HG02981 (cell line): ENCODE measurements at regions not wholly inside any gene's neighbourhood (a gene's known extent, or its start where the extent isn't known, plus 50 kb on each side); places are given as distances from the start of the nearest gene placed in this dataset.
A peak's percentile ranks its signal among the peaks of the same experiment; 100 is the strongest.
"Not testable (repeated sequence)": the region's sequence is repeated elsewhere in the genome, so short reads cannot be mapped to it uniquely, and the experiment has no call there.

ENCODE experiments used
- ATAC-seq: cut with Tn5 transposase; IDR thresholded peaks from one replicate; pipeline ENCODE4 v1.9.1; 2021; ENCODE audit warnings: mild to moderate bottlenecking, moderate library complexity; ENCODE audit not compliant: unreplicated experiment

GRCh38 chr7:119665796-119666195, 607.2 kb upstream of the KCND2 start:
- ATAC-seq, result no peak

DNA sequence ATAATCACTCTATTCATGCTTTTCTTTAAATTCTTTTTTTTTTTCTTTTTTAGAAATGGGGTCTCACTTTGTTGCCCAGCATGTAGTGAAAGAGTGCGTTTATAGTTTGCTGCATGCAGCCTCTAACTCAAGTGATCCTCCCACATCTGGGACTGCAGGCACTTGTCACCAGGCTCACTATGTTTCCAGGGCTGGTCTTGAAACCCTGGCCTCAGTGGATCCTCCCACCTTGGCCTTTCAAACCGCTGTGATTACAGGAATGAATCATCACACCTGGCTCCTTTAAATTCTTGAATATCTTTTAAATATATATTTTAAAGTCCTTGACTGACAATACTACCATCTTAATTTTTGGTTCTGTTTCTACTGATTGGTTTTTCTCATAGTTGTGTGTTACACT, 591.6 kb upstream of the KCND2 start:
- ATAC-seq, result no peak

DNA sequence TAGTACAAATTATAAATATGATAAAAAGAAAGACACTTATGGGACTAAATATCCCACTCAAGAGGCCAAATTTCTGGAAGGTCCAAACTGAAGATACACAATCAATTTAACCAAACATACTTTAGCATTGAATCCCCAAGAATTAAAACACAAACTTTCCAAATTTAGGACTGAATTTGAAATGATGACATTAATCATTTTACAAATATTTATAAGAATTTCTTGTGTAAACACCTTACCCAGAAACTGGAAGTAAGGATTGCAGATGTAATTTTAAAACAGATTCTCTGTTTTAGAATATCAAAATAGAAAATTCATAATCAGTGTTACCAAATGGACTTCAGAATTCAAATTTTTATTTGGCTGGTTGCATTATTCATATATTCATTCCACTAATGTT, 588.2 kb upstream of the KCND2 start:
- ATAC-seq, result no peak

DNA sequence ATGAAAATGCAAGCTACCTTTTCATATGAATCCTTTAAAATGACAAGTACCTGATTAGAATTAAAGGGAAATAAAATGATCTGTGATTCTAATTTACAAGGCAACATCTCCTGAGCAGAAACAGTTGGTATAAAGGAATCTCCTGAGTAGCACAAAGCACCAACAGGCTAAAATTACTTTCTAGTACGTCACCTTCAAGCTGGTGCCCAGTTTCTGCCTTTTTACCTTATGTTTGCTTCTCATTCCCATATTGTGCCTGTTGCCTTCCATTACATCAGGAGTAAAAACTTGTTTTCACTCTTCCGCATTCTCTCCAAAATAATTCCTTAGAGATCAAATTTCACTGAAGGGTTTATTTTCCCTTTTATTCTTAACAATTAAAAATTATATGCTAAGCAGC, 587.1 kb upstream of the KCND2 start:
- no peak for ATAC-seq

GRCh38 chr7:119688831-119689230, 584.1 kb upstream of the KCND2 start:
- no peak for ATAC-seq

DNA sequence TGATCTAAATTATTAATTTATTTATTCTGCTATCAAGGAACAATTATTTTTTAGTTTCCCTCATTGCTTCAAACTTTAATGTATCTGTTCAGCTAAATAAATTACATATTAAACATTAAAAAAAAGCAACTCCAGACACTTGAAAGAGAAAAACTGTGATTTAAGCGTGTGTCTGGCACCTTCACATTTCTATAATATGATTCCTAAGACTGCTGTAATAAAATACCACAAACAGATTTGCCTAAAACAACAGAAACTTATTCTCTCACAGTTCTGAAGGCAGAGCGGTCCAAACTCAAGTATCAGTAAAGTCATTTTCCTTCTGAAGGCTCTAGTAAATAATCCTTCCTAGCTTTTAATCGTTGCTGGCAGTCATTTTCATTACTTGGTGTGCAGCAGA, 580.4 kb upstream of the KCND2 start:
- ATAC-seq, result no peak

DNA sequence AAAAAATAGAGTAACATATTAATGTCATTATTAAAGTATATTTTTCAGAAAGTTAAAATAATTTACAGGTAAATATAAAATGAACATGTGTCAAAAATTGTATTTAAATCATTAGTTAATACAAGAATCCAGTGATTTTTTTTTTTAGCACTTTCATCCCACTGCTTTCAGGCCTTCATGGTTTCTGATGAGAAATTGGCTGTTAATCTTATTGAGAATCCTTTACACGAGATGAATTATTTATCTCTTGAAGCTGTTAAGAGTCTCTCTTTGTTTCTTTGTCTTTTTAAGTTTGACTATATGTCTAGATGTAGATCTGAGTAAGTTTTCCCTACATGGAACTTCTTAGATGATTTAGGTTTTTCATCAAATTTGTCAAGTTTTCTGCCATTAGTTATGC, 578.5 kb upstream of the KCND2 start:
- no peak for ATAC-seq

DNA sequence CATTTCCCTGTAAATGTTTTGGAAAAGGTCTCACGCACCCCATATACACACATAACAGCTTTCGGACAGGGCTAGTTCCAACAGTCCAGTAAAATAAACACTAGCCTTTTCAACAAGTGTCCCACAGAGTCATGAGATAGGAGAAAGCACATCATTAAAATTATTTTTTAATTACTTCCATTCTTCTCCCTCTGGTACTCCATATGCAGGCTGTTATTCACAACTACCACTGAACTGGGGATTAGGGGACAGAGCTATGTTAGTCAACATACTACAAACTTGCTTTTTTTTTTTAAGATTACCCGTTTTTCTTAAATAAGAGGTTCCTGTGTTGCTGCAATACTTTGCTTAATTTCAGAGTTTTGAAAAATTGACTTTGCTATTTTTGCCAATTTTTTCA, 576.6 kb upstream of the KCND2 start:
- no peak for ATAC-seq

DNA sequence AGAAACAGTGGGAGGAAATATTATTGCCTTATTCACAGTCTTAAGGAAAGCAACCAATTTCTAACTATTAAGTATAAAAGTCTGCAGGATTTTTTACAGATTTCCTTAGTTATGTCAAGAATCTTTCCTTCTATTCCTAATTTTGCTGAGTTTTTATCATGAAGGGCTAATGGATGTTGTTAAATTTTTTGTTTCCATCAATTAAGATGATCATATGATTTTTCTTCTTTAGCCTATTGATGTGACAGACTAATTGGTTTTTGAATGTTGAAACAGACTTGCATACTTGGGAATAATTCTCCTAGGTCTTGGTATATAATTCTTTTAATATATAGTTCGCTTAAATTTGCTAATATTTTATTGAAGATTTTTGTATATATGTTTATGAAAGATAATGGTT, 569.1 kb upstream of the KCND2 start:
- no peak for ATAC-seq

DNA sequence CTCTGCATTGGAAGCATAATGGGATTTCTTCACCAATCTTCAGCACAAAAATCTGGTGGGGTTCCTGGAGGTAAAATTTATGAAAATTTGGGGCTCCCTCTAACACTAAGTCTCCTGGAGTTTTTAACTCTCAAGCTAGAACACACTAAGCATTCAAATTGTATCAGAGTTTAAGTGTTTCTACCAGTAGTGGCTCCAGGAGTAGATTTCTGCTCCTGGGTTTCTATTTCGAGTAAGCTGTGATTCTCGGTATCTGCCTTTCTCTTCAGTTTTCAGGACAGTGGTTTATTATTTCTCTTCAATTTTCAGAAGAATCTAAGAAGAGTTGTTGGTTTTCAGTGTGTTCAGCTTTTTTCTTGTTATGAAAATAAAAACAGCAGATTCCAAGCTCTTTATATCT, 566.4 kb upstream of the KCND2 start:
- ATAC-seq, result no peak

GRCh38 chr7:119708891-119709290, 564.1 kb upstream of the KCND2 start:
- no peak for ATAC-seq

- peak; percentile 76 for ATAC-seq
Observed at GRCh38 chr7:119711104-119711503, 561.9 kb upstream of the KCND2 start.

DNA sequence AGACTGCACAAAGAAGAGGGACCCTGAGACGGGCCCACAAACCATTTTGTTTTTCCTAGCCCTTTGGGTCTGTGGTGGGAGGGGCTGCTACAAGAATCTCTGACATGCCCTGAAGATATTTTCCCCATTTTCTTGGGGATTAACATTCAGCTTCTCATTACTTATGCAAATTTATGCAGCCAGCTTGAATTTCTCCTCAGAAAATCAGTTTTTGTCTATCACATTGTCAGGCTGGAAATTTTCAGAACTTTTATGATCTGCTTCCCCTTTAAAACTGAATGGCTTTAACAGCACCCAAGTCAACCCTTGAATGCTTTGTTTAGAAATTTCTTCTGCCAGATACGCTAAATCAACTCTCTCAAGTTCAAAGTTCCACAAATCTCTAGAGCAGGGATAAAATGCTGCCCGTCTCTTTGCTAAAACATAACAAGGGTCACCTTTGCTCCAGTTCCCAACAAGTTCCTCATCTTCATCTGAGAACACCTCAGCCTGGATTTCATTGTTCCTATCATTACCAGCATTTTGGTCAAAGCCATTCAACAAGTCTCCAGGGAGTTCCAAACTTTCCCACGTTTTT, 560.0 kb upstream of the KCND2 start:
- ATAC-seq, result no peak

GRCh38 chr7:119713606-119714005, 559.4 kb upstream of the KCND2 start:
- no peak for ATAC-seq

- ATAC-seq, result no peak
Observed at GRCh38 chr7:119720541-119720940, 552.4 kb upstream of the KCND2 start.

DNA sequence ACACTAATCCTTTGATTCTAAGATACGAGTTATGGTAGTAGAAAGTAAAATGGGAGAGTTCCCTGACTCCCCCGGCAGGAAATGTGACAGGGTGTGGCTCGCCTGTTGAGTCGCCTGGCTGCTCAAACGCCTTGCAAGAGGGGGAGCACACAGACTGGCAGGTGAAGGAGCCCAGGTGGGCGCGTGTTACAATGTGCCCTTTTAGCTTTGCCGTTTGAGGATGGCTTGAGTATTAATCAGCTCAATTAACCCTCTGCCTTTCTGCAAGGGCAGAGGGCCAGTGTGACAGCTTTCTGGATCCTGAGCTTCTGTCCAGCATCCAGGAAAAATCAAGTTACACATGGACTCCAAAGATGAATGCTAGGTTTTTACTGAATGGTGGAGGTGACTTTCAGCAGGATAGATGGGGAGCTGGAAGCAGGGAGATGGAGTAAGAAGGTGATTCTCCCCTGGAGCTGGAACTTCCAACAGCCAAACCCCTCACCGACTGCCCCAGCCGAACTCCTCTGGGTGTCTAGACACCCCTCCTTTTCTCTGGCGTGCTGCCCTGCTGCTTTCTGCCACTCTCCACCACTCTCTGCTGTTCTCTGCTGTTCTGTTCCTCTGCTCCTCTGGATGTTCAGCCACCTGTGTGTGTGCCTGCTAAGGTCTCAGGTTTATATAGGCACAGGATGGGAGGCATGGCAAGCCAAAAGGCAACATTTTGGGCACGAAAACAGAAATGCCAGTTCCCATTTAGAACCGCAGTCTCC, 548.8 kb upstream of the KCND2 start:
- ATAC-seq, result no peak

DNA sequence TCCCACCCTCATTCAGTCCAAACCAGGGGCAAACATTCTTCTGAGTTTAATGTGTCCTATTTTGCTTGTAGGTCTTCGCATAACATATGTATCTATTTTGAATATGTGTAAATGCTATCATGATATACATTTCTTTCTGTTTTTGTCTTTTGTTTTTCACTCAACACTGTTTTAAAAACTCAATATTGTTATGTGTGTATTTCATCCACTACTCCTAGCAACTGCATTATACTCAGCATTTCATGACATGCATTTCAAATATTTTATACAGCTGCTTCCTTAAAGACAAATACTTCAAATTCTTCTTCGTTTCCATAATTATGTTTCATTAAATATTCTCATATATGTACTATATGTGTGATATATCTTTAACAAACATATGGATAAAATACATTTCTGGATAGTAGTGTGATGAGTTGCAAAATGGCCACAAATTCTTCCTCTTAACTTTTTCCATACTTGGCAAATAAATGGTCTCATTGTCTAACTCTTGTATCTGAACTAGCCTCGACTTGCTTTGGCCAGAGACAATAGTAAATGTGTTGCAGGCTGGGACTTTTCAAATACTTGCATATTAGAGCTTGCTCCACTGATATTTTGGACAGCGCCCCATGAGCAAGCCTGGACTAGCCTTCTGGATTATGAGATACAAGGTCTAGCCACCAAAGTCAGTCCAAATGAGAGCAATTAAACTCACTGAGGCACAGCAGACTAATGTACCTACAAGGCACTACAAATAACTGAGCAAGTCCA, 539.7 kb upstream of the KCND2 start:
- ATAC-seq, result no peak

DNA sequence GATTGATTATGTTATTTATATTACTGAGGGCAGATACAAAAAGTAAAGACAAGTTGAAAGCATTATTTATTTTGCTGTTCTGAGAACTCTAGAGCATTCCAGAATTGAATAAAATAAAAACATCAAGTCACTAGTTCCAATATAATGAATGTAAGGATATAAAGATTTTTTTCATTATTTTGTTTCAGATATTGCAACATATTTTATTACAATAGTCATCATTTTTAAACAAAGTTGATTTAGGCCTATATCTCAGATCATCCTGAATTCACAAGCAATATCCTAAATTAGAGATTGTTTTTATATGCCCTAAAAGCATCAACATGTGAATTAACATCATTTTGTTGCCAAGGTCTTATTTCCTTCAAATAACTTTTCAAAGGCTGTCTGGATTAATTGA, 535.6 kb upstream of the KCND2 start:
- no peak for ATAC-seq

DNA sequence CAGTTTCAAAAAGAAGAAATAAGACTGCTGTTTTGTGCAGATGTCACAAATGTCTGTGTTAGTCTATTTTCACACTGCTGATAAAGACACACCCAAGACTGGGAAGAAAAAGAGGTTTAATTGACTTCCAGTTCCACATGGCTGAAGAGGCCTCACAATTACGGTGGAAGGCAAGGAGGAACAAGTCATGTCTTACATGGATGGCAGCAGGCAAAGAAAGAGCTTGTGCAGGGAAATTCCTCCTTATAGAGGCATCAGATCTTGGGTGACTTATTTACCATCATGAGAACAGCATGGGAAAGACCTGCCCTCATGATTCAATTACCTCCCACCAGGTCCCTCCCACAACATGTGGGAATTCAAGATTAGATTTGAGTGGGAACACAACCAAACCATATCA, 527.7 kb upstream of the KCND2 start:
- not testable (repeated sequence) for ATAC-seq

- ATAC-seq, result no peak
Observed at GRCh38 chr7:119748251-119748860, 524.6 kb upstream of the KCND2 start.

- no peak for ATAC-seq
Observed at GRCh38 chr7:119748991-119749390, 524.0 kb upstream of the KCND2 start.

- ATAC-seq, result no peak
Observed at GRCh38 chr7:119756687-119757086, 516.3 kb upstream of the KCND2 start.
